Stimulated activated naive B cell treated with anti-CD40 and anti-IgM and Interleukin-4, amounts not matched to agents 10 μg/mL and 1 μg/mL and 100 μg/mL, for 72 hours (primary cell): ENCODE measurements at regions not wholly inside any gene's neighbourhood (a gene's known extent, or its start where the extent isn't known, plus 50 kb on each side); places are given as distances from the start of the nearest gene placed in this dataset.

Experiments
- ATAC-seq, 2 donors: fragments of 150-1000 bp; cut with Tn5 transposase; replicated peaks; 2 replicates each; pipeline ENCODE4 v1.10.0; 2021; ENCODE audit warnings: moderate library complexity in 1 of 2
- DNase-seq: peaks from one replicate; pipeline ENCODE4 v3.0.0; 2021
- H3K27ac Mint-ChIP-seq: one replicate; pipeline ENCODE4 v1.8.0; 2022; ENCODE audit warnings: mild to moderate bottlenecking, mixed read lengths
- H3K27me3 Mint-ChIP-seq, 2 donors: one replicate each; pipeline ENCODE4 v1.8.0; 2022; ENCODE audit warnings: mixed read lengths in 2 of 2
- H3K36me3 Mint-ChIP-seq, 2 donors: one replicate each; pipeline ENCODE4 v1.8.0; 2022; ENCODE audit warnings: mixed read lengths in 2 of 2, mild to moderate bottlenecking in 1 of 2
- H3K4me1 Mint-ChIP-seq, 2 donors: one replicate each; pipeline ENCODE4 v1.8.0; 2022; ENCODE audit warnings: mixed read lengths in 2 of 2, mild to moderate bottlenecking in 1 of 2
- H3K4me3 Mint-ChIP-seq, 2 donors: one replicate each; pipeline ENCODE4 v1.8.0; 2022; ENCODE audit warnings: mild to moderate bottlenecking in 2 of 2, mixed read lengths in 2 of 2, moderate library complexity in 1 of 2
- H3K9me3 Mint-ChIP-seq, 2 donors: one replicate each; pipeline ENCODE4 v1.8.0; 2022; ENCODE audit warnings: mixed read lengths in 2 of 2, mild to moderate bottlenecking in 1 of 2

GRCh38 chr13:29713839-29714238 is 118.4 kb upstream of the SLC7A1 start:
- Mint-ChIP-seq H3K27ac (no peak overlapping the region), H3K27me3 (peaks cover 6 to 9% of the 10 kb centered on the region in 2 donors)
- DNase-seq, result no peak

GRCh38 chr13:29711776-29712175 is 116.3 kb upstream of the SLC7A1 start:
- H3K9me3 Mint-ChIP-seq, result no peaks in the 10 kb centered on the region
- ATAC-seq, result no peak
- H3K36me3 Mint-ChIP-seq, result no peaks in the 10 kb centered on the region
- peaks cover 4 to 6% of the 10 kb centered on the region in 2 donors for H3K27me3 Mint-ChIP-seq
- DNase-seq, result no peak
- H3K27ac Mint-ChIP-seq, result no peak overlapping the region
- no peaks in the 10 kb centered on the region for H3K4me1 Mint-ChIP-seq
- H3K4me3 Mint-ChIP-seq, result no peak overlapping the region

More at GRCh38 chr13:29713839-29714238, 118.4 kb upstream of the SLC7A1 start:
- no peaks in the 10 kb centered on the region for H3K9me3 Mint-ChIP-seq
- ATAC-seq, result no peak
- no peaks in the 10 kb centered on the region for H3K4me1 Mint-ChIP-seq
- no peak overlapping the region for H3K4me3 Mint-ChIP-seq
- no peaks in the 10 kb centered on the region for H3K36me3 Mint-ChIP-seq

- no peaks in the 10 kb centered on the region for H3K36me3 Mint-ChIP-seq
- no peak for ATAC-seq
- H3K4me3 Mint-ChIP-seq, result no peak overlapping the region
- no peak overlapping the region for H3K27ac Mint-ChIP-seq
- H3K4me1 Mint-ChIP-seq, result no peaks in the 10 kb centered on the region
- H3K9me3 Mint-ChIP-seq, result no peaks in the 10 kb centered on the region
- no peak for DNase-seq
- H3K27me3 Mint-ChIP-seq, result peaks cover 4 to 6% of the 10 kb centered on the region in 2 donors
Measured at GRCh38 chr13:29710511-29710910, 115.0 kb upstream of the SLC7A1 start.

- Mint-ChIP-seq H3K4me3 (no peak overlapping the region), H3K4me1 (no peaks in the 10 kb centered on the region), H3K27me3 (peaks cover 2 to 4% of the 10 kb centered on the region in 2 donors), H3K9me3 (no peaks in the 10 kb centered on the region), H3K36me3 (no peaks in the 10 kb centered on the region), H3K27ac (no peak overlapping the region)
- DNase-seq (no peak), ATAC-seq (no peak)
Measured at GRCh38 chr13:29709407-29710069, 114.0 kb upstream of the SLC7A1 start.

- Mint-ChIP-seq H3K4me3 (no peak overlapping the region), H3K27ac (no peak overlapping the region), H3K27me3 (peaks cover 8 to 13% of the 10 kb centered on the region in 2 donors), H3K36me3 (no peaks in the 10 kb centered on the region), H3K9me3 (no peaks in the 10 kb centered on the region), H3K4me1 (no peaks in the 10 kb centered on the region)
- peak; percentile 90 for ATAC-seq
- peak; percentile 21 for DNase-seq
Measured at GRCh38 chr13:29707876-29708543, 112.5 kb upstream of the SLC7A1 start.

GRCh38 chr13:29706923-29707322 is 111.4 kb upstream of the SLC7A1 start:
- Mint-ChIP-seq H3K4me1 (no peaks in the 10 kb centered on the region), H3K27ac (no peak overlapping the region), H3K9me3 (no peaks in the 10 kb centered on the region), H3K36me3 (no peaks in the 10 kb centered on the region), H3K27me3 (peaks cover 12 to 13% of the 10 kb centered on the region in 2 donors), H3K4me3 (no peak overlapping the region)
- no peak for DNase-seq
- ATAC-seq, result no peak

GRCh38 chr13:29704648-29705047 is 109.2 kb upstream of the SLC7A1 start:
- Mint-ChIP-seq H3K9me3 (no peaks in the 10 kb centered on the region), H3K27me3 (peaks cover 19 to 29% of the 10 kb centered on the region in 2 donors), H3K4me3 (no peak overlapping the region), H3K27ac (no peak overlapping the region), H3K36me3 (no peaks in the 10 kb centered on the region), H3K4me1 (no peaks in the 10 kb centered on the region)
- no peak for ATAC-seq
- no peak for DNase-seq

GRCh38 chr13:29703421-29703820 is 107.9 kb upstream of the SLC7A1 start:
- Mint-ChIP-seq H3K36me3 (no peaks in the 10 kb centered on the region), H3K4me3 (no peak overlapping the region), H3K9me3 (no peaks in the 10 kb centered on the region), H3K4me1 (no peaks in the 10 kb centered on the region), H3K27me3 (peaks cover 30 to 41% of the 10 kb centered on the region in 2 donors), H3K27ac (no peak overlapping the region)
- DNase-seq, result no peak
- ATAC-seq, result no peak

GRCh38 chr13:29702912-29703351 is 107.4 kb upstream of the SLC7A1 start:
- no peak for ATAC-seq
- Mint-ChIP-seq H3K27me3 (peaks cover 32 to 44% of the 10 kb centered on the region in 2 donors), H3K4me1 (no peaks in the 10 kb centered on the region), H3K9me3 (no peaks in the 10 kb centered on the region), H3K4me3 (no peak overlapping the region), H3K36me3 (no peaks in the 10 kb centered on the region), H3K27ac (no peak overlapping the region)
- DNase-seq, result no peak

GRCh38 chr13:29698106-29698505 is 102.6 kb upstream of the SLC7A1 start:
- no peak overlapping the region for H3K4me3 Mint-ChIP-seq
- no peak overlapping the region for H3K27ac Mint-ChIP-seq
- no peaks in the 10 kb centered on the region for H3K36me3 Mint-ChIP-seq

GRCh38 chr13:29696606-29697005 is 101.1 kb upstream of the SLC7A1 start:
- H3K36me3 Mint-ChIP-seq, result no peaks in the 10 kb centered on the region
- ATAC-seq (no peak), DNase-seq (no peak)
- H3K27me3 Mint-ChIP-seq, result peaks cover 42 to 45% of the 10 kb centered on the region in 2 donors
- H3K27ac Mint-ChIP-seq, result no peak overlapping the region
- no peaks in the 10 kb centered on the region for H3K9me3 Mint-ChIP-seq
- H3K4me1 Mint-ChIP-seq, result no peaks in the 10 kb centered on the region
- H3K4me3 Mint-ChIP-seq, result no peak overlapping the region

More at GRCh38 chr13:29698106-29698505, 102.6 kb upstream of the SLC7A1 start:
- H3K9me3 Mint-ChIP-seq, result no peaks in the 10 kb centered on the region
- no peaks in the 10 kb centered on the region for H3K4me1 Mint-ChIP-seq
- no peak for ATAC-seq
- peaks cover 39 to 51% of the 10 kb centered on the region in 2 donors for H3K27me3 Mint-ChIP-seq
- no peak for DNase-seq

GRCh38 chr13:29693275-29693945 is 97.9 kb upstream of the SLC7A1 start:
- no peaks in the 10 kb centered on the region for H3K9me3 Mint-ChIP-seq
- H3K4me3 Mint-ChIP-seq, result no peak overlapping the region
- ATAC-seq, result no peak
- no peaks in the 10 kb centered on the region for H3K4me1 Mint-ChIP-seq
- no peaks in the 10 kb centered on the region for H3K36me3 Mint-ChIP-seq
- H3K27me3 Mint-ChIP-seq, result peaks cover 24 to 38% of the 10 kb centered on the region in 2 donors
- no peak for DNase-seq
- H3K27ac Mint-ChIP-seq, result no peak overlapping the region

GRCh38 chr13:29689548-29689947 is 94.1 kb upstream of the SLC7A1 start:
- Mint-ChIP-seq H3K9me3 (no peaks in the 10 kb centered on the region), H3K27me3 (peaks cover 8 to 28% of the 10 kb centered on the region in 2 donors), H3K4me3 (no peak overlapping the region), H3K36me3 (no peaks in the 10 kb centered on the region), H3K4me1 (no peaks in the 10 kb centered on the region), H3K27ac (no peak overlapping the region)
- no peak for ATAC-seq
- no peak for DNase-seq

GRCh38 chr13:29688193-29688592 is 92.7 kb upstream of the SLC7A1 start:
- DNase-seq, result no peak

More at GRCh38 chr13:29688193-29688592, 92.7 kb upstream of the SLC7A1 start:
- Mint-ChIP-seq H3K4me3 (no peak overlapping the region), H3K27ac (no peak overlapping the region), H3K27me3 (peaks cover 8 to 27% of the 10 kb centered on the region in 2 donors), H3K36me3 (no peaks in the 10 kb centered on the region), H3K4me1 (no peaks in the 10 kb centered on the region), H3K9me3 (peaks cover 0 to 3% of the 10 kb centered on the region in 2 donors)
- no peak for ATAC-seq
